B cell (primary cell): ENCODE measurements at regions not wholly inside any gene's neighbourhood (a gene's known extent, or its start where the extent isn't known, plus 50 kb on each side); places are given as distances from the start of the nearest gene placed in this dataset.

Source experiments
- ATAC-seq: fragments of 200-7000 bp; cut with Tn5 transposase; one replicate; pipeline ENCODE4 v1.10.0; 2021; ENCODE audit warnings: low read depth, mild to moderate bottlenecking, moderate number of reproducible peaks, moderate library complexity
- CTCF ChIA-PET: fragments of 350-600 bp; sonication (Branson Sonifier 250); formaldehyde crosslinking; loops from one replicate; lab custom pipeline; 2021; ENCODE audit warnings: antibody characterized with exemption, inconsistent platforms; lab: Charles Lee
- POLR2A ChIA-PET: fragments of 350-600 bp; sonication (Branson Sonifier 250); formaldehyde crosslinking; loops from one replicate; lab custom pipeline; 2021; ENCODE audit warnings: antibody characterized with exemption; lab: Charles Lee
- DNase-seq: peaks from one replicate; pipeline ENCODE4 v3.0.0; 2013
- H2AFZ ChIP-seq: 2 replicates; pipeline ENCODE4 v1.6.1; 2012; ENCODE audit warnings: mild to moderate bottlenecking, low read depth, low read length; ENCODE audit not compliant: insufficient read depth, poor library complexity, severe bottlenecking
- H3K27ac ChIP-seq, 2 donors: 1 replicate in 1 of 2; 2 replicates in 1 of 2; pipeline ENCODE4 v1.5.1; 2012 to 2013; ENCODE audit warnings: low read length in 2 of 2, mild to moderate bottlenecking in 2 of 2, moderate library complexity in 1 of 2
- H3K27me3 ChIP-seq, 4 experiments: fragments of 200-600 bp in 1 of 4; sonication (generic) in 1 of 4; replicated peaks in 1 of 4; 1 replicate in 2 of 4; 2 replicates in 2 of 4; pipeline versions ENCODE4 v1.6.1 to v1.7.0; 2013 to 2016; ENCODE audit warnings: low read length in 3 of 4, mild to moderate bottlenecking in 2 of 4, mixed read lengths in 1 of 4, moderate library complexity in 1 of 4; ENCODE audit not compliant: insufficient read depth in 4 of 4, control insufficient read depth in 3 of 4; ENCODE audit errors: control extremely low read depth in 1 of 4
- H3K36me3 ChIP-seq, 2 experiments: replicated peaks in 1 of 2; 1 replicate in 1 of 2; 2 replicates in 1 of 2; pipeline versions ENCODE4 v1.6.1 to v1.7.1; 2013; ENCODE audit warnings: low read length in 1 of 2; ENCODE audit not compliant: insufficient read depth in 2 of 2, control insufficient read depth in 1 of 2; ENCODE audit errors: control extremely low read depth in 1 of 2, extremely low read depth in 1 of 2
- H3K4me1 ChIP-seq, 2 donors: fragments of 200-600 bp in 1 of 2; sonication (generic) in 1 of 2; 1 replicate in 1 of 2; 2 replicates in 1 of 2; pipeline versions ENCODE4 v1.5.1 to v1.6.1; 2013 to 2017; ENCODE audit warnings: low read length in 2 of 2; ENCODE audit not compliant: control insufficient read depth in 2 of 2, insufficient read depth in 2 of 2
- H3K4me2 ChIP-seq: replicated peaks from 2 replicates; pipeline ENCODE3; 2012; ENCODE audit warnings: mild to moderate bottlenecking, low read depth, low read length; ENCODE audit not compliant: poor library complexity, severe bottlenecking
- H3K4me3 ChIP-seq, 5 experiments: fragments of 200-600 bp in 1 of 5; sonication (generic) in 1 of 5; 1 replicate in 3 of 5; 2 replicates in 2 of 5; pipeline versions ENCODE4 v1.5.1 to v1.7.0; 2011 to 2016; ENCODE audit warnings: low read length in 4 of 5, mild to moderate bottlenecking in 4 of 5, low read depth in 2 of 5, control low read depth in 1 of 5, moderate library complexity in 1 of 5; ENCODE audit not compliant: insufficient read depth in 1 of 5; ENCODE audit errors: control extremely low read depth in 1 of 5, extremely low read depth in 1 of 5
- H3K79me2 ChIP-seq: fragments of 200-600 bp; sonication (generic); one replicate; pipeline ENCODE4 v1.6.0; 2016; ENCODE audit warnings: low read length; ENCODE audit not compliant: control insufficient read depth, insufficient read depth
- H3K9ac ChIP-seq: fragments of 200-600 bp; sonication (generic); 2 replicates; pipeline ENCODE4 v1.6.1; 2017; ENCODE audit warnings: mild to moderate bottlenecking, low read length, moderate library complexity
- H3K9me3 ChIP-seq, 3 donors: one replicate each; pipeline versions ENCODE4 v1.6.1 to v1.7.1; 2013; ENCODE audit warnings: low read length in 2 of 3; ENCODE audit not compliant: control insufficient read depth in 2 of 3, insufficient read depth in 1 of 3; ENCODE audit errors: control extremely low read depth in 1 of 3
- H4K20me1 ChIP-seq: 2 replicates; pipeline ENCODE4 v1.6.0; 2012; ENCODE audit warnings: mild to moderate bottlenecking, low read length; ENCODE audit not compliant: insufficient read depth, control insufficient read depth, poor library complexity, severe bottlenecking
- H3K27ac Mint-ChIP-seq: one replicate; pipeline ENCODE4 v1.8.0; 2021; ENCODE audit warnings: mixed read lengths
- H3K27me3 Mint-ChIP-seq: one replicate; pipeline ENCODE4 v1.8.0; 2021; ENCODE audit warnings: mixed read lengths
- H3K4me1 Mint-ChIP-seq: one replicate; pipeline ENCODE4 v1.8.0; 2021; ENCODE audit warnings: mixed read lengths
- H3K4me3 Mint-ChIP-seq: one replicate; pipeline ENCODE4 v1.8.0; 2021; ENCODE audit warnings: mixed read lengths
- H3K9me3 Mint-ChIP-seq: one replicate; pipeline ENCODE4 v1.8.0; 2022; ENCODE audit warnings: mixed read lengths; ENCODE audit not compliant: insufficient read depth
- EZH2 ChIP-seq: IDR thresholded peaks from 2 replicates; pipeline ENCODE4 v1.6.1; 2012; ENCODE audit warnings: borderline replicate concordance, low read depth, mild to moderate bottlenecking, moderate library complexity, low read length; ENCODE audit not compliant: insufficient read depth, poor library complexity, severe bottlenecking
- whole genome bisulfite sequencing: methylation state at CpG from one replicate; pipeline ENCODE4 v1.1.5; 2013; ENCODE audit warnings: missing lambda C conversion rate; ENCODE audit not compliant: insufficient coverage; 5-methylcytosine and 5-hydroxymethylcytosine counted together
- intact Hi-C: fragments of 100-400 bp; cut with micrococcal nuclease; formaldehyde crosslinking; loops from one replicate; pipeline ENCODE4 v1.10.0; 2022
- TF ChIP-seq, protein P1 (sequence below): fragments of 200-600 bp; IDR thresholded peaks from one replicate; pipeline ENCODE4 v1.8.0; 2022; ENCODE audit warnings: antibody characterized with exemption, mild to moderate bottlenecking

DNA sequence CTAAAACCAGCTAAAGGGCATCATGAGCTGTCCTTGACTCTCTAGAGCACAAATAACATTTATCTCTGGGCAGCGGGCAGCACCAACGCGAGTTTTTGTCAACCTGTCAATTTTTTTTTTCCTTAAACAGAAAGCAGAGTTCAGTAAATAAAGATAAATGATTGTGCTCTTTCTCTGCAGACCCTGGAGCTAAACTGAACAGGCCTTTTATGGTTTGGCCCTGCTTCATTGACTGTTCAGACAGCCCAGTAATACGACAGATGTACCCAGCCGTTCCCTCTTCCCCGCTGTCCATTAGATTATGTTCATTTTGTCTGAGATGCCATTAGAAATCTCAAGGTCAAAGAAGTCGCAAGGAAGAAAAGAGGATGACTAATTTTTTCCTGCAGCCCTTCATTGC, 280.5 kb upstream of the PIK3C3 start:
- H3K4me3 Mint-ChIP-seq, result no peak overlapping the region
- Histone ChIP-seq H3K27ac (no peak overlapping the region), H4K20me1 (no peaks in the 10 kb centered on the region), H3K36me3 (no peaks in the 10 kb centered on the region), H3K4me2 (no peak overlapping the region), H3K4me1 (no peaks in the 10 kb centered on the region), H2AFZ (no peak overlapping the region), H3K9ac (no peak overlapping the region), H3K27me3 (no peaks in the 10 kb centered on the region), H3K4me3 (no peak overlapping the region), H3K79me2 (no peaks in the 10 kb centered on the region), H3K9me3 (no peaks in the 10 kb centered on the region)
- H3K27me3 Mint-ChIP-seq, result no peaks in the 10 kb centered on the region
- intact Hi-C loops, result no loop called here
- ATAC-seq (no peak), DNase-seq (no peak)
- H3K27ac Mint-ChIP-seq, result no peak overlapping the region
- POLR2A ChIA-PET, result no interaction called here
- WGBS, result 100% methylated on average over 4 of the region's 7 CpGs
- H3K9me3 Mint-ChIP-seq, result peaks cover 2% of the 10 kb centered on the region
- CTCF ChIA-PET, result no interaction called here
- H3K4me1 Mint-ChIP-seq, result no peaks in the 10 kb centered on the region
- TF ChIP-seq, protein P1, sequence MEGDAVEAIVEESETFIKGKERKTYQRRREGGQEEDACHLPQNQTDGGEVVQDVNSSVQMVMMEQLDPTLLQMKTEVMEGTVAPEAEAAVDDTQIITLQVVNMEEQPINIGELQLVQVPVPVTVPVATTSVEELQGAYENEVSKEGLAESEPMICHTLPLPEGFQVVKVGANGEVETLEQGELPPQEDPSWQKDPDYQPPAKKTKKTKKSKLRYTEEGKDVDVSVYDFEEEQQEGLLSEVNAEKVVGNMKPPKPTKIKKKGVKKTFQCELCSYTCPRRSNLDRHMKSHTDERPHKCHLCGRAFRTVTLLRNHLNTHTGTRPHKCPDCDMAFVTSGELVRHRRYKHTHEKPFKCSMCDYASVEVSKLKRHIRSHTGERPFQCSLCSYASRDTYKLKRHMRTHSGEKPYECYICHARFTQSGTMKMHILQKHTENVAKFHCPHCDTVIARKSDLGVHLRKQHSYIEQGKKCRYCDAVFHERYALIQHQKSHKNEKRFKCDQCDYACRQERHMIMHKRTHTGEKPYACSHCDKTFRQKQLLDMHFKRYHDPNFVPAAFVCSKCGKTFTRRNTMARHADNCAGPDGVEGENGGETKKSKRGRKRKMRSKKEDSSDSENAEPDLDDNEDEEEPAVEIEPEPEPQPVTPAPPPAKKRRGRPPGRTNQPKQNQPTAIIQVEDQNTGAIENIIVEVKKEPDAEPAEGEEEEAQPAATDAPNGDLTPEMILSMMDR, result no peak
- TF ChIP-seq EZH2, result no peak

DNA sequence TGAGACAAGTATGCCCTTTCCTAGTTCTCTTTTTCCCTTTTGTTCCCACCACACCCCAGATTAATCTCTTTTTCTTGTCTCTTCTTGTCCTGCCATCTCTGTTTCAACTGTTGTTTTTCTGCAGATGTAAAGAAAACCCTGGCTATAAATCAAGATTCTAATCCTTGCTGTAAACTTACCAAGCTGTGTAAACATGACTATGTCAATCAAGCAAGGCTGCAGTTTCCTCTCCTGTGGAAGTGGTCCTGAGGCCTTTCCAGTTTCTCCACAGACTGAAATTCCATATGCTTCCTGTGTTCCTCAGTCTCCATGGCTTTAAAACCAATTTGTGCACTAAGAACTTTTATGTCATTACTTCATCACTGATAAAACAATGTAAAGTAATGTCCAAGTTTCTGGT, 288.8 kb upstream of the PIK3C3 start:
- ChIA-PET CTCF (no interaction called here), POLR2A (no interaction called here)
- Histone ChIP-seq H3K27ac (no peak overlapping the region), H2AFZ (no peak overlapping the region), H3K9ac (no peak overlapping the region), H3K4me1 (no peaks in the 10 kb centered on the region), H3K27me3 (no peaks in the 10 kb centered on the region), H3K79me2 (no peaks in the 10 kb centered on the region), H3K4me3 (no peak overlapping the region), H3K4me2 (no peak overlapping the region), H3K9me3 (no peaks in the 10 kb centered on the region), H4K20me1 (no peaks in the 10 kb centered on the region), H3K36me3 (no peaks in the 10 kb centered on the region)
- no peak for TF ChIP-seq EZH2
- TF ChIP-seq, protein P1, result no peak
- H3K4me1 Mint-ChIP-seq, result no peaks in the 10 kb centered on the region
- no peaks in the 10 kb centered on the region for H3K27me3 Mint-ChIP-seq
- no peak overlapping the region for H3K27ac Mint-ChIP-seq
- DNase-seq, result no peak
- H3K4me3 Mint-ChIP-seq, result no peak overlapping the region
- intact Hi-C loops, result no loop called here
- ATAC-seq, result no peak
- H3K9me3 Mint-ChIP-seq, result peaks cover 5% of the 10 kb centered on the region
